Posterior vena cava (tissue), 2 donors: ENCODE measurements at regions not wholly inside any gene's neighbourhood (a gene's known extent, or its start where the extent isn't known, plus 50 kb on each side); places are given as distances from the start of the nearest gene placed in this dataset.
"Not testable (repeated sequence)": the region's sequence is repeated elsewhere in the genome, so short reads cannot be mapped to it uniquely, and the experiment has no call there.

ENCODE experiments used
- DNase-seq: peaks from one replicate; pipeline ENCODE4 v3.0.0-alpha.2; 2020; ENCODE audit warnings: low spot score
- intact Hi-C, 2 donors: fragments of 100-400 bp; cut with DNase I; formaldehyde crosslinking; loops; one replicate each; pipeline versions ENCODE4 v1.14.1 to v1.14.2; 2022 to 2023
- donor health status: DM: yes; HTN: yes; CAD: no.
- donor health status: DM: yes; HTN: yes; CAD: no.

DNA sequence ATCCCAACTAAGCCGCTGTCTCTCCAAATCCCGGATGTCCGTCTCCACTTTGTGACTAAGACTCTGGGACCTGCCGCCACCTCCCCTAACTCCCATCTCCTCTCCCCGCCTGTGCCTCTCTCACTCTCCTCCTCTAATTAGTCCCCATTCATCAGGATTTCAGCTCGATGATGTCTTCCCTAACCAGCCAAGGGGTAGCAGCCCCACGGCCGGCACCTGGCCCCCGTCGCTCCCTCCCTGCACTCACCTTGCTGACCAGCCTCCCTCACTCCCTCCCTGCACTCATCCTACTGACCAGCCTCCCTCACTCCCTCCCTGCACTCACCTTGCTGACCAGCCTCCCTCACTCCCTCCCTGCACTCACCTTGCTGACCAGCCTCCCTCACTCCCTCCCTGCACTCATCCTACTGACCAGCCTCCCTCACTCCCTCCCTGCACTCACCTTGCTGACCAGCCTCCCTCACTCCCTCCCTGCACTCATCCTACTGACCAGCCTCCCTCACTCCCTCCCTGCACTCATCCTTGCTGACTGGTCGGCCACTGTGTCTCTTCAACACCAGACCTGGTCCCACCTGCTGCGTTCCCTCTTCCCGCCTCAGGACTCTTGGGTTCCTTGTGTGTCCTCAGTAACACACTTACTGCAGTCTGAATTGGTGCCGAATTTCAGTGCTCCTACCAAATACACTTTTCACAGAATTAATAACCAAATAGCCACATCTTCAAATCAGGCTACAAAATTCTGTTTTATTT is 179.3 kb upstream of the SALL3 start:
- peak; percentile 67 for DNase-seq
- intact Hi-C loops: not testable (repeated sequence)

DNA sequence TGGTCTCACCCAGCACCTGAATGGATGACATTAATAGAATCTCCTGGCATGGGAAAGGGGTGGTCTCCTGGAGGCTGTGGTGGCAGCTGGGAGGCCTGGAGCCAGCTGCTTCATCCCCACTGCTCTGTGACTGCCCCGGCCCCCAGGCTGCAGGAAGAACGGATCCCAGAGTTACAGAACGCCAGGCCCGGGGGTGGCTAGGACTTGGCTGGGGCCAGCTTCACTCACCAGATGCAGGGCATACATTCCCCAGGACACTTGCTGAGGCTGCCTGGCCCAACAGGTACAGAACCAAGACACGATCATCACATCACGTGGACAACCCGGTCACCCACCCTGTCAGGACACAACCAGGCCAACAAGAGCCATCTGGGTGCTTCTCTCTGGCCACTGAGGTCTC is 178.6 kb upstream of the SALL3 start:
- DNase-seq: peak; percentile 58
- intact Hi-C loops: no loop called here

GRCh38 chr18:78803104-78803503 is 176.5 kb upstream of the SALL3 start:
- peak; percentile 51 for DNase-seq
- intact Hi-C loops: no loop called here

DNA sequence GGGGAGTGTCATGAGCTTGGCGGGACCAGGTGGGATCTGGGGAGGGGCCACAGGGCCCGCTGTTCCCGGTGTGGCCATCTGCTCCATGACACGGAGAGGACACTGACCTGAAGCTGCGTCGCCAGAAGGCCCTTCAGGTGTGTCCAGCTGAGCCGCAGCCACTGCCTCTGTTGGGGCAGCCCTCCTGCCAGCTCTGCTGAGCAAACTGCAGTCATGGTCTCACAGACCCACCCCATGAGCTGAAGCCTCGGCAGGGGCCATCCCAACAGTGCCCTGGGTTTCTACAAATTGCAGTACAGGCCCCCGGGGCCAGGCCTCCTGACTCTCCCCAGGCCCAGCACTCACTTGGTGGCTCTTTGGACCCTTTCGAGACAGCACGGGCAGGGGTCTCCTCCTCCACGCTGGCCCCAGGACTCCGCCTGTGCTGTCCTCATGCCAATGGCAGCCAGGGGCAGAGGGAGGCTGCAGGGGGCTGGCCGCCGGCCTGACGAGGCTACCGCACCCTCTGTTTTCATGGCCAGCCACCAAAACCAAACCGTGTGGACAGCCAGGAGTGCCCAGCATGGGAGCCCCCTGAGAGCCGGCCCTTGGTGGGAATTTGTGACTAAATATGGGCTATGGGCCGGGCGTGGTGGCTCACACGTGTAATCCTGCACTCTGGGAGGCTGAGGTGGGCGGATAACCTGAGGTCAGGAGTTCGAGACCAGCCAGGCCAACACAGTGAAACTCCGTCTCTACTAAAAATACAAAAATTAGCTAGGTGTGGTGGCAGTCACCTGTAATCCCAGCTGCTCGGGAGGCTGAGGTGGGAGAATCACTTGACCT is 175.2 kb upstream of the SALL3 start:
- peak; percentile 47 for DNase-seq
- intact Hi-C loops: no loop called here

DNA sequence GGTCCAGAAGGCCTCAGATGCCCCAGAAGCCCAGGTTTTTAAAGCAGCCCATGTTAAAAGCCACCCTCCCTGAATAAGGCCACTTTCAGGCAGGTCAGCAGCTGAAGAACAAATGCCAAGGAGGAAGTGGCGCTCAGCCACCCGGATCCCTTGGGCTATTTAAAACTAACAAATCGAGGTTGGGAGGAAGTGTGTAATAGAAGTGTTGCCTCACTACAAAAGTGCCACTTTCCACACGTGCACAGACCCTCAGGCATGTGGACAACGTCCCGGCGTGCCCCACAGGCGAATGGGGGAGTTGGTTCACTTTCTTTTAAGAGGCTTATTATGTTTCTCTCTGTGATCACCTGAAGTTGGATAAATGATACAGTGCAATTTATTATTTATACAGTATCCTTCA is 173.8 kb upstream of the SALL3 start:
- DNase-seq: peak; percentile 64
- intact Hi-C loops: no loop called here

DNA sequence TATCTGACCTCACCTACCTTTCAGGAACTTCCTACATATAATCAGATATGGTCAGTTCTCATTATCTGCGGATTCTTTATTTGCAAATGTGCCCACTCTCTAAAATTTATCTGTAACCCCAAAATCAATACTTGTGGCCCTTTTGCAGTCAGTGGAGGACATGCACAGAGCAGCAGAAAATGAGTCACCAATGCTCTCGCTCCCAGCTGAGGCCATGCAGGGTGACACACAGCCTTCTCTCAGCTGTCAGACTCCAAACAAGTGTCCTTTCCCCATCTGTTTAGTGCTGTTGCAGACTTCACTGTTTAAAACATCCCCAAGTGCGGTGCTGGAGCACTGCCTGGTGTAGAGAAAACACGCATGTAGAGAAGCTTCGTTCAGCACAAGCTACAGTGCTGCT is 171.9 kb upstream of the SALL3 start:
- DNase-seq: no peak
- intact Hi-C loops: no loop called here

DNA sequence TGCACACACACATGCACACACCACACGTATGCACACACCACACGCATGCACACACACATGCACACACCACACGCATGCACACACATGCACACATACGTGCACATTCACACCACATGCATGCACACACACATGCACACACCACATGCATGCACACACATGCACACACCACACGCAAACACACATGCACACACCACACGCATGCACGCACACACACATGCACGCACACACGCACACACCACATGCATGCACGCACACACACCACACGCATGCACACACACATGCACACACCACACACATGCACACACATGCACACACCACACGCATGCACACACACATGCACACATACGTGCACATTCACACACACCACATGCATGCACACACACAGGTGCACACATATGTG is 169.8 kb upstream of the SALL3 start:
- intact Hi-C loops: no loop called here
- no peak for DNase-seq

GRCh38 chr18:78810706-78811105 is 168.9 kb upstream of the SALL3 start:
- intact Hi-C loops: no loop called here
- no peak for DNase-seq

DNA sequence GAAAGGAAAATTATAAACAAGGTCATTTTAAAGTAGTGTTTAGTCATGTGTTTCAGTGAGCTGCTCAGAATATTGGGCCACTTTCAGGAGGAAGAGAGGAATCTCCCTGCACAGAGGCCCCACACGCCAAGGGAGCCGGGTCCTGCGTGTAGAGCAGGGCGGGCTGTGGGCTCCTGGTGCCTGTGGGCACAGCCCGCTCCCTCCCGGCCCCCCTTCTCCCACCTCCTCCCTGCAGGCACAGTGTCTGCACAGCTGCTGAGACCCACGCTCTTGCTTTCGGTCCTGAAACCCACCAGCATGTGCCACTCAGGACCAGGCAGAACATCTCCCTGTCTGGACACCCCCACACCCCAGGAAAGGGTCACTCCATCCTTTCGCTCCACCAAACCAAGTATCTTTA is 167.6 kb upstream of the SALL3 start:
- intact Hi-C loops: no loop called here
- no peak for DNase-seq

DNA sequence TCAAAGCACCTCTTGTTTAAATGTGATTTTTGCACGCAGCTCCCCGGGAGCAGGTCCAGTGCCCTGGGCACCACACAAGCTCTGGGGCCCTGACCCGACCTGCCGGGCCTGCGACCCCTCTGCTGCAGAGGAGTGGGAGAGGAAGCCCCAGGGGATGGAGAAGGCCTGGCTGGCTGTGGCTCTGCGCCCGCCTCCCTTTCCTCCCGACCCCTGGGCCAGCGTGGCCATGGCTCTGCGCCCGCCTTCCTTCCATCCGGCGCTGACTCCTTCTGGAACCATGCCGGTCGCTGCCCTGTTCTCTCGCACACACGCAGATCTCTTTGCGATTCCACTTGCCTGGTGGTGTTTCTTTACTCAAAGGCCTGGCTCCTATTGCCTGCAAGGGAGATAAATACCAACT is 166.5 kb upstream of the SALL3 start:
- intact Hi-C loops: no loop called here
- DNase-seq: no peak

DNA sequence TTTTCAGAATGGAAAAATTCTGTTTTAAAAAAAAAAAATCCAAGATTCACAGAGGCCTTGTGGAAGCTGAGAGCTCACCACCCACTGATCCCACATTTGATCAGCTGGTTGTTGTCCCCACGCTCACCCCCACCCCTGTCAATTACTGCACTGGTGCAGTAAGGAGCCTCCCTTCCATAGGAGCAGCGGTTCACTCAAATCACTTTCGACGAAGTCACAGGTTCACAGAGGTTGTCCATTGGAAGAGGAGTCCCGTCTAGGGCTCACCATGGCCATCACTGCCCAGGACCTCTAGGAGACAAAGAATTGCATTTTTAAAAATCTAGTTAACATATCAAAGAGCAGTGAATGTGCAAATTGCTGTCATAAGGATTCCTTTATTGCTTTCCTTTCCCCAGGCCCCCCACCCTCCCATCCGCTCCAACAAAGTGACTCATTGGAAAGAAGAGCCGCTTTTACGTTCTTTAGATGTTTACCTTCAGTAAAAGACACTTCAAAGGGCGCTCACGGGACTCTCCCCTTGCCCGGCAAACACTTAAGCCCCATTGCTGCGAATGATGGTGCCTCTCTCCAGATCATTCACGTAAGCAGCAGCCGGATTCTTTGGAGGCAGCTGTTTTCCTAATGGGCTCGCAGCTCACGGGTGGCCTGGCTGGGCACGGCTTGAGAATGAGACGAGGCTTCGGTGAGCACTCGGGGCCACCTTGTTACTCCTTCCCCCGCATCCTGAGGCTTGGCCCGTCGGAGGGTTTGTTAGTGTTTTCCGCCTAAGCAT is 165.5 kb upstream of the SALL3 start:
- peak; percentile 79 for DNase-seq

GRCh38 chr18:78814766-78815165 is 164.9 kb upstream of the SALL3 start:
- intact Hi-C loops: no loop called here
- no peak for DNase-seq

More for the DNA sequence above, 165.5 kb upstream of the SALL3 start:
- intact Hi-C loops: no loop called here

DNA sequence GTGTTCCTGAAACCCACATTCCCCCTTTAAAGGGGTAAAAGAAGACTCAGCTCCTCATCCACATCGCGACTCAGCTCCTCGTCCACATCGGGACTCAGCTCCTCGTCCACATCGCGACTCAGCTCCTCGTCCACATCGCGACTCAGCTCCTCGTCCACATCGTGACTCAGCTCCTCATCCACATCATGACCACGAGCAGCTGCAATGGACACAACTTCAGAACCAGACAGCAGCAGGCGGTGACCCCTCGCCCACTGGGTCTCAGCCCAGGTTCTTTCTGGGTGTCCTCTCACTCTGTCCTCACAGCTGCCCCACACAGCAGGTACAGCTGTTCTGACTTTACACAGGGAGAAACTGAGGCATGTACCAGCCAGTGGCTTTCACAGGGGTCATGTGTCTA is 163.5 kb upstream of the SALL3 start:
- intact Hi-C loops: no loop called here
- no peak for DNase-seq

GRCh38 chr18:78816916-78817315 is 162.7 kb upstream of the SALL3 start:
- intact Hi-C loops: no loop called here
- DNase-seq: no peak

GRCh38 chr18:78818495-78818894 is 161.1 kb upstream of the SALL3 start:
- intact Hi-C loops: no loop called here
- no peak for DNase-seq

DNA sequence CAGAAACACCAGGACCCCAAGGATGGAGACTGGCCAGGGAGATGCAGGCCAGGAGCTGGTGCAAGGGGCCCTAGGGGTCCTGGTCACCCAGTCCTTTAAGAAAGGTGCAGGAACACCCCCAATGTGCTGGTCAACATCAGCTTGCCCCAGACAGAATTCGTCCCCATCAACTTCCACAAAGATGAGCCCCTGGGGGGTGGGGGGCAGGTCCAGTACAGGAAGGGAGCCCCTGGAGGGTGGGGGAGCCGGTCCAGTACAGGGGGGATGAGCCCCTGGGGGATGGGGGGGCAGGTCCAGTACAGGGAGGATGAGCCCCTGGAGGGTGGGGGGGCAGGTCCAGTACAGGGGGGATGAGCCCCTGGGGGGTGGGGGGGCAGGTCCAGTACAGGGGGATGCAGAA is 160.7 kb upstream of the SALL3 start:
- DNase-seq: no peak
- intact Hi-C loops: no loop called here

DNA sequence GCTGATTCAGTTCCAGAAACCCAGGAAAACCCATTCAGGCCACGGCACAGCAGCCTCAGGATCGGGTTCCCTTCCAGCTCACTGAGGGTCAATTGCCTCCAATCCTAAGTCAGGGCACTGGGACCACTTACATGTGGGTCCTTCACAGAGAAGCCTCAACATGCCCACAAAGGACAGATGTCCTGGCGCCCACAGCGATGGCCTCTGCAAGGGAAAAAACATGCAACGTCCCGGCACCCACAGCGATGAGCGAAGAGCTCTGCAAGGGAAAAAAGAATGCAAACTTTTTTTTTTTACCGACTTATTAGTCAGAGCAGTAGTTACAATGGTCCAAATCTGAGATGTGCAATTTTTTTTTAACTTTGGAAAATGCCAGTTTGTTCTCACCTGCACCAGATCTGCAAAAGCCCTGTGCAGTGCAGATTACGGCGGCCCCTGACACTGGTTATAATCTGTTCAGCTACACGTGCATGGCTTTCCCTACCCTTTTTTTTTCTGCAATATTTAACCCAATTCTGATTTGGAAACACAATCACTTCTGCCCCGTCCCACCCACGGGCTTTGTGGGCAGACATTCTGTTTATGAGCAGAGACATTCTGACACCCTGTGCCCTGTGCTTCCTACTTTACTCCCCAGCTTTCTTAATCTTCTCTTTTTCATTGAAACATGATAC is 159.3 kb upstream of the SALL3 start:
- intact Hi-C loops: no loop called here
- no peak for DNase-seq

GRCh38 chr18:78821396-78821795 is 158.2 kb upstream of the SALL3 start:
- DNase-seq: no peak
- intact Hi-C loops: no loop called here

- DNase-seq: no peak
- intact Hi-C loops: no loop called here
These were observed 157.3 kb upstream of the SALL3 start for GRCh38 chr18:78822171-78822948.
